HG03066 (cell line): ENCODE measurements at regions not wholly inside any gene's neighbourhood (a gene's known extent, or its start where the extent isn't known, plus 50 kb on each side); places are given as distances from the start of the nearest gene placed in this dataset.
"Not testable (repeated sequence)": the region's sequence is repeated elsewhere in the genome, so short reads cannot be mapped to it uniquely, and the experiment has no call there.

ENCODE experiments used
- ATAC-seq: cut with Tn5 transposase; IDR thresholded peaks from one replicate; pipeline ENCODE4 v1.9.1; 2021; ENCODE audit warnings: low read depth; ENCODE audit not compliant: unreplicated experiment

DNA sequence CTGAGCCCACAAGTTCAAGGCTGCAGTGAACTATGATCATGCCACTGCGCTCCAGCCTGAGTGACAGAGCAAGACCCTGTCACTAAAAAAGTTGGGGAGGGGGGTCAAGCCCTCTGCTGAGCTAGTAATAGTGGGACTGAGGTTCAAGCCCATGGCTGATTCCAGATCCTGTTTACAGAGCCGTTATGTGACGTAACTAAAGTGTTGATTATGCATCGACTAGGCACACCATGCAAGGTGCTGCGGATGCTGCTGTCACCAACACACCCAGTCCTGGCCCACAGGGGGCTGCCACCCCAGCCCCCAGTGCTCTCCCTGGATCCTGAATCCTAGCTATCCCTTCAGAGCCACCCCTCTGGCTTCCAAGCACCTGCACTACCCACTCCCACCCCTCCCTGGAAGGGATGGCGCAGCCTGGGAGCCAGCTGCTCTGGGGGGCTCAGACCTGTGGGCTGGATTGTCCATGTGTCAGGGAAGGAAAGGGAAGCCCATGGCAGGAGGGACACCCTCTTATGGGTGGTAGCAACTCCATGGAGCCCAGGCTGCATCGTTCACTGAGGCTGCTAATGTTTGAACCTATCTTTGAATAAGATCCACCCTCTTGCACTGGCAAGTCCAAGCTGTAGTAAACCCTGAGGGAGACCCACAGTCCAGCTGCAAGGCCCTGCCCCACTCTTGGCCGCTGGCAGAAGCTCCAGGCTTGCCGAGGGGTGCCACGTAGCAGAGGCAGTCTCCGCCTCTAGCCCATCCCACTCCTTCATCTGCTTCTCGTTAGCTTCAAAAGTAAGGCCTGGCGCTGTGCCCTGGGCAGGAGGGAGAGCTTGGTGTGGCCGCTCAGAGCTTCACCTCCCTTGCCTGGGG is 95.0 kb downstream of the SNX5 start:
- ATAC-seq, result no peak

DNA sequence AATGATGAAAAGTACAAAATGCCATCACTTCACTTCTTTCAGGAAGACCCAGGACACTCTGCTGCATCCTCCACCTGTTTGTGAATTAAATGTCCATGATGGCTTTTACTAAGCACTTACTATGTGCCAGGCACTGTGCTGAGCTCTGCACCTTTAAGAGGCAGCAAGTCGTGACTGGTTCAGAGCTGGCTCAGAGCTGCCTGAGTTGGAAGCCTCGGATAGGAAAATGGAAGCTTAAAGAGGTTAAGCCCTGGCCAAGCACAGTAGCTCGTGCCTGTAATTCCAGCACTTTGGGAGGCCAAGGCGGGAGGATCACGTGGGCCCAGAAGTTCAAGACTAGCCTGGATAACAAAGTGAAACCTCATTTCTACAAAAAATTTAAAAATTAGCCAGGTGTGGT is 95.6 kb downstream of the SNX5 start:
- ATAC-seq, result no peak

DNA sequence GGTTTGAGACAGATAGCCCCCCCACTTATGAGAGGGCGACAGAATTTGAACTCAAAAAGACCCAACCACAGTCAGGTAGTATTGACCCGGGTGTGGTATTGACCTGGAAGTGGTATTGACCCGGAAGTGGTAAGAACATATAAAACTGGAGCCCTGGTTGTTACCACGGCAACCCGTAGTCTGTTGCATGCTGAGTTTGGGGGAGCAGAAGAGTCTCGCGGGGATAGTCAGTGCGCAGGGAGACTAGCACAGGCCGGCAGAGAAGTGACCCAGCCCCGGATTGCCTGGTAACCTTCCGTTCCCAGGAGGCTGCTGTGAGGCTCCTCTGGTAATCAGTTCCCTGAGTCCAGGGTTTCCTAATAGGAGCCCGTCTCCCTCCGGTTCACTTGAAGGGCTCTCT is 96.2 kb downstream of the SNX5 start:
- ATAC-seq, result no peak

DNA sequence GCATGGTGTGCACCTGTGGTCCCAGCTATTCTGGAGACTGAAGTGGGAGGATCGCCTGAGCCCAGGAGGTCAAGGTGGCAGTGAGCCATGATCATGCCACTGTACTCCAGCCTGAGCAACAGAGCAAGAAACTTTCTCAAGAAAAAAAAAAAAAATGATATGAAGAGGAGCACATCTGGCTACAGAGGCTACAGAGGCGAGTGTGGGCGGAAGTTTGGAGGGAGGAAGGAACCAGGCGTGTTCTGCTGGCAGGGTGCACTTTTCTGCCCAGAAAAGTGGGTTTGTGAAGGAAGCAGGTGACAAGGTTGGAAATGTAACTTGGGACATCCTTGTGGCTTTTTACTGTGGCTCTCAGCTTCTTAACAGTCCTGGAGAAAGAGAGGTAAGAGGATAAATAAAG is 96.7 kb downstream of the SNX5 start:
- ATAC-seq, result no peak

DNA sequence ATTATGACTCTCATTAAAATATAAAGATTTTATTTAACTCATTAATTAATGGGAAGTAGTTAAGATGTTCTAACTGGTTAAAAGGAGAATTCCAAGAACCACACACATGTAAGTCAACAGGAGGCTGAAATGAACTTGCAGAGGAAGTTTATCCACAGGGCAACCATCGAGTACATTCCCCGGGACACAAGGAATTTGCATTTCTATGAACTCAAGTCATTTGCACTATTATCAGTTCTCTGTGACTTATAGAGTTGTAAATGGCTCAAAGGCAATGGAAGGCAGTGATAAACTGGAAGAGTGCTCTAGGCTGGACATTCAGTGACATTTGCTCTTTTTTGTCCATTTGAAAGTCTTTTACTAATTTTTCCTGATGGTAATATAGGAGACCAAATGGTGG is 97.4 kb downstream of the SNX5 start:
- ATAC-seq, result no peak

DNA sequence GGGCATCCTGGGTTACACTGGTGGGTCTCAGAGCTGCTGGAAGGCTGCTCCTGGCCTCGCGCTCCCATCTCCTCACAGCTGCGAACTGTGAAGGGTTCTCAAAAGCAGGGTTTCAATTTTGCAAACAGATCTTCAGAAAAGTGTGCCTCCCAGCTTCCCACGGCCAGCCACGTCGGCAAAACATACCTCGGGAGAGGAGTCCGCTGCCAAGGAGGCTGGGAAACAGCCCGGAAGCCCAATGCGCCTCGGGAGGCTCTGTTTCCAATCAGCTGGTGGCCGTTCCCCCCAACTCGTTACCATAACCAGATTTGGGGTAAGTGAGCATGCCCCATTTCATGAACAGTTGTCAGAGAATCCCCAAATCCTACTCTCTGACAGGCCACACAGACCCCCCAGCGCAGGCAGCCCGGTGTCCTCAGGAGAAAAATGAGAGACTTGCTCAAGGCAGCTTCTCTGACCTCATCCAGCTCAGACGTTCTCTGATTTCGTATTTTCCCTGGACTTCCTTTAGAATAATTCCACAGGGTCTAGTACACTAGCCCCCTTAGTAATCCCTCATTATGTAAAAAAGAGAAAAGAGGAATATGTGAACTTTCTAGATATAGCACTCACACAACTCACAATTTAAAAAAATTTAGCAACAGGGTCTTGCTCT is 98.4 kb downstream of the SNX5 start:
- ATAC-seq, result no peak

DNA sequence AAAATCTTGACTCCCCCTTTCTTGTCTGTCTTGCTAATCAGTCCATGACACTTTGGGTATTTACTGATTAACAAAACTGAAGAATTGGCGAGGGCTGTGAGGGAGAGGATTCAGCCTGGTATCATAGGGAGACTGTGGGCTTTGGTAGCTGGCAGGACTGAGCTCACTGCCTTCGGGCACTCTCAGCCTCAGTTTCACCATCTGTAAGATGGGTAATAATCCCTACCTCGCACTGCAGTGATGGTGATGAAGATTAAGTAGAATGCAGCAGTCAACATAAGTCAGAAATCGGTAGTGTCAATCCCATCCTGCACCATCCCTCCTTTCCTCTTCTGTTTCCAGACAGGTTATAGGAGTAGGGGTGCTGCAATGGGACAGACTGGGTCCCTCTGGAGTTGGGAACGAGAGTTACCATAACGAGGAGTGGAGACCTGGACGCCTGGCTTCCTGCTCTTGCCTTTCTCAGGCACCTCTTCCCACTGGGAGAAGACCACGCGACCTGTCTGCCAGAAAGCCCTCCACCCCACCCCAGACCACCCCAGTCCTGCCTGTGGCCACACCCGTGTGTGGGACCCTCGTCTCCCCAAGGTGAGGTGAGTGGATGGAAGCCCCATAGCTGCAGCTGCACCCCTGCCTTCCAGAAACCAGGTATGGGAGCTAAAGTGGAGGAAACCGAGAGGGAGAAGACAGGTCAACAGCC is 99.1 kb downstream of the SNX5 start:
- no peak for ATAC-seq

DNA sequence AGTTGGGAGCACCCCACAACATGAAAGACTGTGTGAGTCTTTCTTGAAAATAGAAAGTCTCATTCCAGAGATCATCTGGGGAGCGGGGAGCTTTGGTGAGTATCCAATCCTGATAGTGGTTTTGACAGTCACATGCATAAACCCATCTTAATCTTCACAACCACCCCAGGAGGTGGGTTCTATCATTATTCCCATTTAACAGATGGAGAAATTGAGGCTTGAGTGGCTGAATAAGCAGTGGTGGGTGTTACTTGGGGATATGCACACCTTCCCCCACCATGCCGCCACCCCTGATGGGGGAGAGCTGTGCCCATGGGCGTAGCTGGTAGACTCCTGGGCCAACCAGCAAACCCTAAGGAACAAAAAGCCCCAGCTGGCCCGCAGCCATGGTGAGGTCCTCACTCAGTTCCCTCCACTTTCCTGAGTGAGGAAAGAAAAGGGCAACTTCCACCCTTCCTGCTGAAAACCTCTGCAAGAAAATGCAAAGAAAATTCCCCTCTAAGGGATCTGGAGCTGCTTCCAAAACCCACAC is 99.8 kb downstream of the SNX5 start:
- no peak for ATAC-seq

DNA sequence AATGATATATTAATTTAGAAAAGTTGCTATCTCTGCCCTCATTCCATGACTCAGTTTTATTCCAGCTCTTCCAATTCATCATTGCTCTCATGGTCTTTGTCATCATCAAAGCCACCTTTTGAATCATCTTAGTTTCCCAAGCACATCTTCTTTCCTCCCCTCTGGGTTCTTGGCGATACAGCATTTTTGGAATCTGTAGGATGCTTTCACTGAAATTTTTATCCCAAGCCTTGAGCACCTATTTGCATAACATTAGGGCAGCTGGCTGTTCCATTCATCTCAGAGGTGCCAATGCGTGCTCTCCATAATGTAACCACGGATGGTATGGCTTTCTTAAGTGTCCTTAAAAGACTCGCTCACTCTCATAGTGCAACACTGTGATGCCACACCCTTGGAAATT is 100.4 kb downstream of the SNX5 start:
- ATAC-seq, result no peak

DNA sequence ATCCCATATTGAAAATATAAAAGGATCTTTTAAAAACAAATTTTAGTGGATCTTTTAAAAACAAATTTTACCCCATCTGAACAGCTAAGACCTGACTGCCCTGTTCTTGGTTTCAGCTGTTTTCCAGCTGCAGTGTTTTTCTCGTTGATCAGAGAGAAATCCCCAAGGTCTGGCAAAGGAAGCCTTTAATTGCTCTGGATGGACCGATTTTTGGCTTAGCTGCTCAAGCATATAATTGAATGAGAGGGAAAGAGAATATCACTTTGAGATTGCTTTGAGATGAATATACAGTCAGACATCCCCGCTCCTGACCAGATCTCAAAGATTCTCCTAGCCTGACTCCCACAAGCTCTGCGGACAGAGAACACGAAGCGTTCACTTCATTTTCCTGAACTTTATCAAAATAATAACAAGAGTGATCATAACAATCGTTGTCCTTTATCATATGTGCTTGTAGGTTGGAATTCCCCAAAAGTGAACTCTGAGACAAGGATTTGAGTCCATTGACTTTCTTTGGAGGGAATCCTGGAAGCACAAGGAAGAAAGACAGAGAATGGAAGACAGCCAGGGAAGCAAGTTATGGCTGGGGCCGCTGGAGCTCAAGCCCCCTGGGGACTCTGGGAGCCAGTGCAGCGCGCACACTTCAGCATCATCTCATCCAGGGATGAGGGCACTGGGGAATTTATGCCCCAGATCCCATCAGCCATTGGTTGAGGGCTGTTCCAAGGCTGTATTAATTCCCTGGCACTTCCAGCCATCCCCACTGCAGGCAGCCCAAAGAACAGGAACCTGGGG is 101.3 kb downstream of the SNX5 start:
- no peak for ATAC-seq

DNA sequence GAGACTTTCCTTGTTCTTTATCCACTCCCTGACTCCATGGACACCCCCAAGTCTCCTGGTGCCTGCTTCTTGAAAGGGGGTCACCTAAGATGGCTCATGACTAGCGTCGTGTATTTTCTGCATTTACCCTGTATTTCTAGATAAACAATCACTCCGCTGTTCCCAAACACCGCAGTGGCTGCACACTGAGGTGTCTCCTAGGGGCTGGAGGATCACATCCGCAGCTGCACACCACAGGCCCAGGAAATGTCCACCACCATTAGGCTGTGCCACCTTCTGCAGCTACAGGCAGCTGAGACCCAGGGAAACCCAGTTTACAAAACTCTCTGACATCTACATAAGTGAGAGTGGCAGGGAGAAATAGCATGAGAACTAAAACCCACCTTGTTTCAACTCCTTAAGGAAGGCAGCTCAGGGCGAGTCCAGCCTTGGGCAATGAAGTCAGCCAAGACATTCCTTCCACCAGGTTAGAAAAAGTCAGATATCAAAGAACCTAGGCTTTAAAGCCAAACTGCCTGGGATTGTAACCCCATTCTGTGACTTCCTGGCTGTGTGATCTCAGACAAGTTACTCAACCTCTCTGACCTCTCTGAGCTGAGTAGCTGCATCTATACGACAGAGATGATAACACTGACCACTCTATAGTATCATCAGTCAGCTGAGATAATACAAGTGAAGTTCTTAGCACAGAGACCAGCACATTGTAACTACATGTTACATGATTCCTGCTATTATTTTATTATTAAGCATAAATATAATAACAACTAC is 102.2 kb downstream of the SNX5 start:
- no peak for ATAC-seq

DNA sequence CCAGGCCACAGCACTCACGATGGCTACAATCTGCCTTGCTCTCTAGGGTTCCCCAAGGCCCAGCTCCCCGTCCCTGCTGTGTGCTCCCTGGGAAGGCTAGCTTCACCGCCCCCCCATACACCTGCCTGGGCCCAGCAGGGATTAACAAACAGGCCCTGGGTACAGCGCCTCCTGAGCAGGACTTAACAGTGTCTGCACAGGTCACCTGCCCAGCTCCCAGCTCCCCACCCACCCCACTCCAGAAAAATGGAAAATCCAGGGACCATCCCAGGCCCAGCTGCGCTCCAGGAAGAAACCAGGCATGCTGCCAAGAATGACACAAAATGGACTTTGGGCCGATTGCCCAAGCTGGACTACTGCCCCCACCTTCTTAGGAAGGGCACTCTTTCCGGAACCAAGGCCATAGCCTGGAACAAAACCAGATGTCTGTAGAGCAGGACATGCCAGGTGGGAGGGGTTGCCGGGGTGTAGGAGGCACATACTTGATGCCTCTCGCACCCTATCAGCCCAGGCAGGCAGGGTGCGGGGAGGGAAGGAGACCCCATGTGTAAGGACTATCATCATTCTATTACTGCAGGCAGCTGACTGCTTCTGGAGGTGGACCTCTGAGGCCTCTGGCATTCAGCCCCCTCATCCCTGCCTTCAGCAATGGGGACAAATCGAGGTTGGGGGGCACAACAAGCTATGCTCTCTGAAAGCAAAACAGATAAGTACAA is 104.9 kb downstream of the SNX5 start:
- ATAC-seq, result no peak

DNA sequence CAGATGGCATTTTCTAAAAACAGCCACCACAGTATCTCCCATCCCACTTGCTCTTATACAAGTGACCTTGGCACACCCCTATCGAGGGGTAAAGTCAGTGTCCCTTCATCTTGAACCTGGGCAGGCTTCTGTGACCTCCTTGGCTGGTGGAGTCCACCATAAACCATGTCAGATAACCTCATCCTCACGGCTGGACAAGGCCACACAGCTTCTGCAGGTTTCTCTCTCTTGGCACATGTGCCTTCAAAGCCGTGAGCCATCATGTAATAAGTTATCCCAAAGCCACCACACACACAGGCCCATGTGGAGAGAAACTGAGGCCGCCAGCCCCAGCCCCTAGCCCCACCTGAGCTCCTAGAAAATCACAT is 105.4 kb downstream of the SNX5 start:
- ATAC-seq, result no peak

DNA sequence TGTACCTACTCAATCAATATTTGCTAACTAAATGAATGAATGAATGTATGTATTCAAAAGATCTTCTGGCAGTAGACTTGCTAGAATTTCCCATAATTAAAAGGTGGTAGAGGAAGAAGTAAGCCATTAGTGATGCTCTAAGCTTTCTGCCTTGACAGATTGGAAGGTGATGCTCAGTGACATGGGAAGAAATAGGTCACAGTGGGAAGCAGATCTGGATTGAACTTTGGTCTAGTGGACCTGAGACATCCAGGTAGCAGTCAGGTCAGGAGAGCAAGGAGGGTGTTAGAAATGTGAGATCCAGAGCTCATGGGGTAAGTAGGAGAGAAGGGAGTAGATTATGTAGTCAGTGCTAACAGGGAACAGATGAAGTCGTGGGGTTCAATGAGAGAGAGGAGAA is 106.4 kb downstream of the SNX5 start:
- ATAC-seq, result no peak

DNA sequence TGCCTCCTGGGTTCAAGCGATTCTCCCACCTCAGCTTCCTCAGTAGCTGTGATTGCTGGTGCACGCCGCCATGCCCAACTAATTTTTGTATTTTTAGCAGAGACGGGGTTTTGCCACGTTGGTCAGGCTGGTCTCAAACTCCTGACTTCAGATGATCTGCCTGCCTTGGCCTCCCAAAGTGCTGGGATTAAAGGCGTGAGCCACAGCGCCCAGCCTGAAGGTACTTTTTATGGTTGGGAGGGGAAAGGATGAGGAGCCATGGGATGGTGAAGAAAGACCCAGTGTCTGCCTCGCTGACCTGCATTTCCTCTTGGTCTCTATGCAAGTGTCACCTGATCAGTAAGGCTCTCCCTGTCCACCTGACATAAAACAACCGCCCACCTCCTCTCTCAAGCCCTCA is 107.0 kb downstream of the SNX5 start:
- ATAC-seq, result not testable (repeated sequence)

DNA sequence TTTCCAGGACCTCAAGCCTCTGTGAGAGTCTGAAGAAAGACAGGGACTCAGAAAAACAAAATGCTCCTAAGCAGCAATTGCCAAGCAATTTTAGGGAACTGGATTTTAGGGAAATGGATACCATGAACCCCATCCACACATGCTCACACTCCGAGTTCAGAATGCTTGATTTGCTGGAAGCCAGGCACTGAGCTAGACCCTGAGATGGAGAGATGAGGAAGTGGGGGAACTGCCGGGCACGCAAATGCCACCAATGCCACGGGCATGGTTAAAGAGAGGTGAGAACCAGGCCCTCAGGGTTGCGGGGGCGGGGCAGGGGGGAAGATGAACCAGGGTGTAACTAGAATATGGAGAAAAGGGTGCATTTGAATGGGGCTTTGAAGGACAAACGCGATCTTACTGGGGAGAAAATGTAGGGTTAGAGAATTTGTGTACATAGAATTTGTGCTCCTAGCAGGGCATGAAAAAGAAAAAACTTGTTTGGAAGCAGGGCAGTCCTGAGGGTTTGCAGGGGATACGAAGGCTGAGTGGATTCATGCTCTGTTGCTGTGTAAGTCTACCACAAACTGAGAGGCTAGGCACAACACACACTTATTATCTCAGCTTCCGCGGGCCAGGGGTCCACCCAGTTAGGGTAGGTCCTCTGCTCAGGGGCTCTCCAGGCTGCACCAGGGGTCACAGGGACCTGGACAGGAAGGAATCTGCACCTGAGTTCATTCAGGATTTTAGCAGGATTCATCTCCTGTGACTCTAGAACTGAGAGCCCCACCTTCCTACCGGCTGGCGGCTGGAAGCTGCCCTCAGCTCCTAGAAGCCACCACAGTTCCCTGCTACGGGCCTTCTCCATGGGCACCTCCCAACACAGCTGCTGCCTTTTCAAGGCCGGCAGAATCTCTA is 108.0 kb downstream of the SNX5 start:
- no peak for ATAC-seq

DNA sequence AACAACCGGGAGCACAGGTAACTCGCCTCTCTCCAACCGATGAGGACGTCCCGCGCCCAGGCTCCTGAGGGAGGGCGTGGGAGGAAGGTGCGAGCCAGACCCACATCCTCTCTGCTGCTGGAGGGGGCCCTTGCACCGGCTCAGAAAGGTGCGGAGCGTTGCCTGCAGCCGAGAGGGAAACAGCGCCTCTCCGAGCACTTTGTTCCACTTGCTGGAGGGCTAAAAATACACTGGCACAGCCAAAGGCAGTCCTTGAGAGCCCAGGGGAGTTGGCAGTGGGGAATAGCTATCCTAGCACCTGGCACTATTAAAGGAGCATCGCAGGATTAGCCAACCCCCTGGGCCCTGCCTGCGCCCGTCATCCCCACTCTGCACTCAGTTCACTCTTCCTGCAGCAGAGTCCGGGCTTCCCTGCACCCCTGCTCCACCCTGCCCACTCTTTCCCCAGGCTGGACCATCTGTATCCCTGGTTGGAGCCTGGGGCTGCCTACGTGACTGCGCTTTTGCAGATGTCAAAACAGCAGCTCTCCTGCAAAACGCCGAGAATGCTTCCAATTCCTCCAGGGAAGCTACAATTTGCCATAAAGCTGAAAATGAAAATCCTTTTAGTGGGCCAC is 108.9 kb downstream of the SNX5 start:
- ATAC-seq, result no peak
